HTR-8/SVneo (cell line): ENCODE measurements at regions not wholly inside any gene's neighbourhood (a gene's known extent, or its start where the extent isn't known, plus 50 kb on each side); places are given as distances from the start of the nearest gene placed in this dataset.
"Not testable (repeated sequence)": the region's sequence is repeated elsewhere in the genome, so short reads cannot be mapped to it uniquely, and the experiment has no call there.

ENCODE experiments used
- DNase-seq: peaks from one replicate; pipeline ENCODE4 v3.0.0; 2011; ENCODE audit warnings: low spot score, mixed read lengths; ENCODE audit not compliant: insufficient read length
- FAIRE-seq: peaks from 2 replicates; lab custom pipeline; 2011; peaks lifted over from hg19 to GRCh38; lab: Jason Lieb, UNC

DNA sequence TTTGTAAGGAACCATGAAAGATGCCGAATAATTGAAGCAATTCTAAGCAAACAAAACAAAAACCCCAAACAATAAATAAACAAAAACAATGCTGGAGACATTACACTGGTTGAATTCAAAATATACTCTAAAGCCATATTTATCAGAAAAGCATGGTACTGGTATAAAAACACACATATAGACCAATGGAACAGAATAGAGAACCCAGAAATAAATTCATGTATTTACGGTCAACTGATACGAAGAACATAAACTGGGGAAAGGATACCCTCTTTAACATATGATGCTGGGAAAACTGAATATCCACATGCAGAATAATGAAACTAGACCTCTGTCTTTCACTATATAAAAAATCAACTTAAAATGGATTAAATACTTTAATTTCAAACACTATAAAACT lies 214.3 kb upstream of the PDZRN3 start:
- DNase-seq, result no peak
- FAIRE-seq, result no peak

- DNase-seq (no peak), FAIRE-seq (no peak)
Measured at GRCh38 chr3:73835945-73836344, 211.2 kb upstream of the PDZRN3 start.

- DNase-seq, result no peak
- FAIRE-seq, result no peak
Measured at GRCh38 chr3:73832426-73832825, 207.7 kb upstream of the PDZRN3 start.

DNA sequence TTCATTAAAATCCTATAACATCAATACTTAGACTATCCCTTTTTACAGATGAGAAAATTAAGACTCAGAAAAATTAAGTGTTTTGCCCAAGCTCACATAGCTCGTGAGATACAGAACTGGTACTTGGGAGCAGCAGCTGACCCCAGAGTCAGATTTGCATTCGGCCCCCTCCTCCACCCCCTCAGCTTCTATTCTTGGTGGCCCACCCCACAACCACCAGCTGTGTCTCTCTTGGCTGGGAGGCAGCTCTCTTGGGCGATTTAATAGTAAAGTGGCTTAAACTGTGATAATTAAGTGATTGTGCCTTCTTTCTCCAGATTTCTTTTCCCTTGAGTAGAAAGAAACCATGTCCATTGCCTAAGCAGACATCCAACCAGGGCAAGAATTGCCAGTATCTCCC lies 203.6 kb upstream of the PDZRN3 start:
- DNase-seq, result no peak
- FAIRE-seq, result no peak

DNA sequence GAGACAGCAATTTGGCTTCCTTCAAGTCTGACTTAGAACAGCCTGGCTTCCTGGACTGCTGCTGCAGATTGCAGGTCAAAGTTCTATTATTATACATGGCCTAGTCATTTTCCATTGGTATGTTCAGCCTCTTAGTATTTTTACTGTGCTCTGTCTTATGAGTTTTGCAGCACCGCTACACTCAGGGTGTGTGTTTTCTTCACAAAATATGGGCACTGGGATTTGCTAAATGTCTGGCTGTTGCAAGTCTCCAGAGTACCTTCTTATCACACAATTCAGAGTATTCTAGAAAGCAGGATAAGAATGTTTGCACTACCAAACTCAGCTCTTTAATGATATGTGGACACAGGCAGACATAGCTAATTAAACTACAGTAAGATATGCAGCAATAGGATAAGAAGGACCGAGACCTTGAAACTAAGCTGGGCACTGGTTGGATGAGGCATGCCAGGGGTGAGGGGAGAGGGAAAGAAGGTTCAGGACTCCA lies 203.0 kb upstream of the PDZRN3 start:
- FAIRE-seq (no peak), DNase-seq (no peak)

DNA sequence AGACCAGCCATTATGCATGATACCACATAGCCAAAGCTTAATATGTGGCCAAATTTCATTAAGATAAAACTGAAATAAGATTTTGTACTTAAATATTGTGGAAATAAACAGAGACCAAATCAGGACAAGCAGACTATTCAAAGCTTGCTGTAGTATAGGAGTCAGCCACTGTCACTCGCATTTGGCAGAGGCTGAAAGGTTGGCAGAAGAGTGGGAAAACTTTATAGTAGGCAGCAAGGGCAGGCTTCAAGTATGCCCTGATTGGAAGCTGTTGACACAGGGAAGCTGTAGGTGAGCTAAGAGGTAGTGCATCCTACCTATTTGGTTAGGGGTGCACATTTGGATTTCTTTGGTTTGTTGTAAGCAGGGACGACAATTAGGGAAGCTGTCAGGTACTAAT lies 202.5 kb upstream of the PDZRN3 start:
- no peak for DNase-seq
- no peak for FAIRE-seq

- DNase-seq, FAIRE-seq: not testable (repeated sequence)
Measured at GRCh38 chr3:73820896-73821295, 196.2 kb upstream of the PDZRN3 start.

DNA sequence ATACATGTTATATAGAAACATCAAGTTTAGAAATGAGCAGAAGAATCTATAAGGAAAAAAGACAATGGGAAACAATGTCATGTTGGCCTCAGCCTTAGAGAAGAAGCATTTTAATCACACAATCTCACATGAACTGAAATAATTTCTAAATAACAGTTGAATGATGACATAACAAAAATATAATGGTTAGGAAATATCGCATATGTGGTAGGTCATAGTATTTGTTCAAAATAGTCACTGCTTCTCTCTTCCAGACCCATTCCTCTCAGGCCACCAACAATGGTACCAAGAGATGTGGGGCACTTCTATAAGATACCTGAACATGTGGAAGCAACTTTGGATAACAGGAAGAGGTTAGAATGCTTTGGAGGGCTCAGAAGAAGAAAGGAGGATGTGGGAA lies 195.7 kb upstream of the PDZRN3 start:
- FAIRE-seq (no peak), DNase-seq (no peak)

- DNase-seq, result no peak
- FAIRE-seq, result no peak
Measured at GRCh38 chr3:73815966-73816365, 191.2 kb upstream of the PDZRN3 start.

GRCh38 chr3:73813692-73814292 lies 189.1 kb upstream of the PDZRN3 start:
- DNase-seq (no peak), FAIRE-seq (no peak)

- no peak for FAIRE-seq
- no peak for DNase-seq
Measured at GRCh38 chr3:73813291-73813690, 188.6 kb upstream of the PDZRN3 start.

DNA sequence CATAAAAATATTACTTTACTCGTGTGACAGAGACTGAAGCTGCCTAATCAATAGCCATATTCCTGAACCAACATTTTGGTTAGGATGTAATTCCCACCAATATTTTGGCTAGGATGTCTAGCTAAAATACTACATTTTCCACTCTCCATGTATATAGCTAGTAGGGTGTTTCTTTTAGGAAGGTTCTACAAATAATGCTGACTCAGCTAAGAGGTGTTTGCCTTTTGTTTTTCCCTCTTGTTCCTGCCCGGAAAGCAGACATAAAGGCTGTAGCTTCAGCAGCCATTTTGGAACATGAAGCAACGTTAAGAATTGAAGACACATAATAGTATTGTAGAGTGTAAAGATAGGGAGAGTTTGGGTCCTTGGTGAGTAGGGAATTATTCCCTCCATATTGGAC lies 187.3 kb upstream of the PDZRN3 start:
- DNase-seq (no peak), FAIRE-seq (no peak)

GRCh38 chr3:73808862-73809509 lies 184.2 kb upstream of the PDZRN3 start:
- FAIRE-seq, result no peak
- DNase-seq, result no peak

- FAIRE-seq (no peak), DNase-seq (no peak)
Measured at GRCh38 chr3:73805435-73805834, 180.7 kb upstream of the PDZRN3 start.

DNA sequence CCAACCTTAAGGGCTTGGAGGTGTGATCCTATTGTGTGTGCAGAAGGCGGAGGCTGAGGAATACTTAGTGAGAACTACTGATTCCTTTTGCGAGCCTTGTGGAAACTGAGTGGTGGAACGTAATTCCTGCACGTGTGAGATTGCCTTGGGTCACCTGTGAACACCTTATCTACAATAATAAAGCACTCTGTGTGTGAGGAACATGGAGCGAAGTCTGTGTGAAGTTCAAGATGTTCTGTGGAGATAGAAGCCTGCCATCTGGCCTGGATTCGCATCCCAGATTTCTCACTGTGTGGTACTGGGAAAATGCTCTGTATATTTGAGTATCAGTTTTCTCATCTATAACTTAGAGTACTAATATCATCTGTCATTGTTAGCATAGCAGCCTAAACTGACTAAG lies 179.5 kb upstream of the PDZRN3 start:
- DNase-seq (no peak), FAIRE-seq (no peak)

- no peak for DNase-seq
- no peak for FAIRE-seq
Measured at GRCh38 chr3:73801444-73801843, 176.7 kb upstream of the PDZRN3 start.

GRCh38 chr3:73797311-73797710 lies 172.6 kb upstream of the PDZRN3 start:
- DNase-seq (no peak), FAIRE-seq (no peak)

DNA sequence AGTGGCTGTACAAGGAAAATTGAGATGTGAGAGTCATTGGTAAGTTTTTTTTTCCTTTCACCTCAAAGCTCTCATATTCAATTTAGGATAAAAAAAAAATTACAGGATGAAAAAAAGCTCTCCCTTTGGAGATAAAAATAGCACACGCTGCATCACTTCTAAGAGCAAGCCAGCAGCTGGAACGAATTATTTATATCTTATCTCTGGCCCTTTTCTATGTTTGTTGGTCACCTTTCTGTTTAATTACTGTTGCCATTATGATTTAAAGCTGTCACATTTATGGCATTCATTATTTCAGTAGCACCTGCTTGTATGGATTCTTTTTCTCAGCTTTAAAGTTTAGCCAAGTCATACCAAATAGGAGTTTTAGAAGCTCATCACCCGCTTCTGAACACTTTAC lies 171.6 kb upstream of the PDZRN3 start:
- DNase-seq (no peak), FAIRE-seq (no peak)

DNA sequence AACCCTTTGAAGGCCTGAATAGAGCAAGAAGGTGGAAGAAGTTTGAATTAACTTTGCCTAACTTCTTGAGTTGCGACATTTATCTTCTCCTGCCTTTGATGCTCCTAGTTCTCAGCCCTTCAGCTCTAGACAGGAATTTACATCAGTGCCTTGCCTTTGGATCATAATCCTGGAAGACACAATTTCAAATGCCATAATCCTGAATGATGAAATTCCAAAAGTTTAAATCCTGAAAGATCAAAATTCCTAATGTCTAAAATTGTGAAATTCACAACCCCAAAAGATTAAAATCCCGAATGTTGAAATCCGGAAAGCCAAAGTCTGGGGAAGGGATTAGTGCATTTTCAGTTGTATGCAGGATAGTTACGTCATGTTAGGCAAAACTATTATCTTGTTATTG lies 166.6 kb upstream of the PDZRN3 start:
- DNase-seq (no peak), FAIRE-seq (no peak)

DNA sequence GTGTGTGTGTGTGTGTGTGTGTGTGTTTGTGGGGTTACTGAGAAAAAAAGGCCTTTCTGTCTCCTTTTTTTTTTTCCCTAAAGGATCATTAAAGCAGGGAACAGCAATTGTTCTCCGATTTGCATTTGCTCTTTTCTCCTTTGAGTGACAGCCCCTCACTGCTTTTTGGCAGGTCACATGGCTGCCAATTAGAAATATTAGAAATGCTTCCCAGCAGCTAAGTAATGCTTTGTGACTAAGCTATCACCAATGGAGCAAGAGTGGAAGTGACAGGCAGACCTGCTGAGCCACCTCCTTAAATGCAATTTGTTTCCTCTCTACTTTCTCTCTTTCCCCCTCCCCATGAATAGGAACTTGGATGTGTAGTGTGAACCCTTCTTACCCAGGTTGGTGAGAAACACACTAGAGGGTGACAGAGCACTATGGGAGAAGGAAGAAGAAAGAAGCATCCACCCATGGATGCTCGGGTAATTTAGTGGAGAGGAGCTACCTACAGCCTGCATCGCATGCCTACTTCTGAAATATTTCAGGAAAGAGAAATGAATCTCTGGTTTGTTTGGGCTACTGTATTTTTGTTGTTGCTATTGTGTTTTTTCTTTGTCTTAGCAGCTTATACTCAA lies 165.2 kb upstream of the PDZRN3 start:
- DNase-seq, result no peak
- no peak for FAIRE-seq

DNA sequence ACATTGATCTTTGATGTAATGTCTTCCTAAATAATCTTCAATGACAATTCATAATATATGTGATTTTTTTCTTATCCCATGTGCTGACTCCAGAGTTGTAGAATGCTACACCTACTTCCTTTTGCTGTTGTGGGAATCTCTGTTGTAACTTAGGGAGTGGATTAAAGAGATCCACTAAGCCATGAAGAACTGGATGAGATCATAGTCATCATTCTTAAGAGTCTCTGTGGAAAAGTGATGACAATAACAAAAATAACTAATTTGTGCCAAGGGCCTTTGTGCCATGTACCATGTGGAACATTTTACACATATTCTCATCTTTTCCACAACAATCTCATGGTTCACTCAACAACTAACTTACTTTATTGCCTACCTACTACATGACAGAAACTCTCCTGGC lies 162.9 kb upstream of the PDZRN3 start:
- FAIRE-seq (no peak), DNase-seq (no peak)

DNA sequence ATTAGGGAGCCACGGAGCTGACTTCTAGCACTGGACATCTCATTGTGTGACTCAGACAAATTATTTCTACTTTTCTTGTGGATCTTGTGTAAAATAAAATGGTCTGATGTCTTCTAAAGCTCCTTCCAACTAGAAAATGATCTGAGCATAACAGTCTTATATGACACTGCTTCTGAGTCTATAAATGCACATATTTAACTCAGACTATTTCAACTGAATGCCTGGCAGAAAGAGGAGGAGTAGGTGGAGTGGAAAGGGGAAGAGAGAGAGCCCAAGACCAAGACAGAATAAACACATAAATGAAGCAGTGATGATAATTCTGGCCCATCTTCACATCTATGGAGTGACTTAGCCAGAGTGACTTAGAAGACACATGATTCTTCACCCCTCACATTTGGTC lies 162.3 kb upstream of the PDZRN3 start:
- DNase-seq, result no peak
- FAIRE-seq, result no peak
